GM12875 (cell line): ENCODE measurements at regions not wholly inside any gene's neighbourhood (a gene's known extent, or its start where the extent isn't known, plus 50 kb on each side); places are given as distances from the start of the nearest gene placed in this dataset.

Source experiments
- H3K4me3 ChIP-seq: one replicate; pipeline ENCODE4 v1.5.1; 2011; ENCODE audit warnings: low read depth, low read length, control low read depth
- CTCF ChIP-seq: IDR thresholded peaks from 2 replicates; pipeline ENCODE4 v1.5.1; 2011; ENCODE audit warnings: low read depth, mild to moderate bottlenecking, control low read depth, inconsistent platforms, low read length, moderate library complexity, borderline replicate concordance; ENCODE audit not compliant: insufficient read depth

- no peak for TF ChIP-seq CTCF
- H3K4me3 ChIP-seq = no peak overlapping the region
These were observed 779.6 kb upstream of the PRMT6 start for GRCh38 chr1:106276871-106277270.

GRCh38 chr1:106277786-106278185 lies 778.7 kb upstream of the PRMT6 start:
- TF ChIP-seq CTCF = no peak

GRCh38 chr1:106278716-106279115 lies 777.8 kb upstream of the PRMT6 start:
- H3K4me3 ChIP-seq = no peak overlapping the region
- TF ChIP-seq CTCF = no peak

More at GRCh38 chr1:106277786-106278185, 778.7 kb upstream of the PRMT6 start:
- H3K4me3 ChIP-seq = no peak overlapping the region

- no peak for TF ChIP-seq CTCF
- no peak overlapping the region for H3K4me3 ChIP-seq
These were observed 767.1 kb upstream of the PRMT6 start for GRCh38 chr1:106289265-106289928.

- H3K4me3 ChIP-seq = no peak overlapping the region
- TF ChIP-seq CTCF = no peak
These were observed 765.5 kb upstream of the PRMT6 start for GRCh38 chr1:106290805-106291501.

GRCh38 chr1:106292130-106292529 lies 764.3 kb upstream of the PRMT6 start:
- TF ChIP-seq CTCF = no peak
- H3K4me3 ChIP-seq = no peak overlapping the region

GRCh38 chr1:106296431-106296830 lies 760.0 kb upstream of the PRMT6 start:
- H3K4me3 ChIP-seq = no peak overlapping the region
- no peak for TF ChIP-seq CTCF
